Fibroblast of lung (primary cell): ENCODE measurements at regions not wholly inside any gene's neighbourhood (a gene's known extent, or its start where the extent isn't known, plus 50 kb on each side); places are given as distances from the start of the nearest gene placed in this dataset.

Experiments used
- DNase-seq, 2 donors: peaks; one replicate each; pipeline versions ENCODE4 v3.0.0 to v3.0.0-alpha.2; 2010; ENCODE audit warnings: low read depth in 2 of 2
- H2AFZ ChIP-seq: 2 replicates; pipeline ENCODE4 v1.5.1; 2012; ENCODE audit warnings: low read length, control low read depth, inconsistent platforms
- H3K27ac ChIP-seq: 2 replicates; pipeline ENCODE4 v1.5.1; 2011; ENCODE audit warnings: low read length, control low read depth; ENCODE audit not compliant: insufficient read depth
- H3K27me3 ChIP-seq: 2 replicates; pipeline ENCODE4 v1.5.1; 2011; ENCODE audit warnings: mild to moderate bottlenecking, low read length; ENCODE audit not compliant: control insufficient read depth, insufficient read depth
- H3K36me3 ChIP-seq: 2 replicates; pipeline ENCODE4 v1.5.1; 2011; ENCODE audit warnings: low read length; ENCODE audit not compliant: control insufficient read depth, insufficient read depth
- H3K4me1 ChIP-seq: 2 replicates; pipeline ENCODE4 v1.5.1; 2011; ENCODE audit warnings: low read length; ENCODE audit not compliant: control insufficient read depth, insufficient read depth; ENCODE audit errors: extremely low read depth
- H3K4me2 ChIP-seq: 2 replicates; pipeline ENCODE4 v1.5.1; 2011; ENCODE audit warnings: low read length, control low read depth; ENCODE audit not compliant: insufficient read depth; ENCODE audit errors: extremely low read depth
- H3K4me3 ChIP-seq, 4 experiments: fragments of 200-600 bp in 1 of 4; sonication (generic) in 1 of 4; replicated peaks in 1 of 4; 2 replicates each; pipeline ENCODE4 v1.5.1; 2011 to 2016; ENCODE audit warnings: low read length in 4 of 4, low read depth in 3 of 4, mild to moderate bottlenecking in 3 of 4, control low read depth in 2 of 4, inconsistent platforms in 1 of 4, mixed read lengths in 1 of 4; ENCODE audit not compliant: insufficient read depth in 1 of 4; ENCODE audit errors: control extremely low read depth in 1 of 4
- H3K79me2 ChIP-seq: 2 replicates; pipeline ENCODE4 v1.5.1; 2012; ENCODE audit warnings: mild to moderate bottlenecking, low read length, inconsistent platforms; ENCODE audit not compliant: control insufficient read depth, insufficient read depth
- H3K9ac ChIP-seq: 2 replicates; pipeline ENCODE4 v1.5.1; 2011; ENCODE audit warnings: mild to moderate bottlenecking, low read length, control low read depth; ENCODE audit not compliant: insufficient read depth
- H3K9me3 ChIP-seq: 2 replicates; pipeline ENCODE4 v1.5.1; 2012; ENCODE audit warnings: low read depth, low read length; ENCODE audit not compliant: control insufficient read depth, insufficient read depth
- H4K20me1 ChIP-seq: 2 replicates; pipeline ENCODE4 v1.5.1; 2011; ENCODE audit warnings: low read length; ENCODE audit not compliant: control insufficient read depth, insufficient read depth; ENCODE audit errors: extremely low read depth
- CTCF ChIP-seq, 2 donors: IDR thresholded peaks in 1 of 2; conservative IDR thresholded peaks in 1 of 2; 1 replicate in 1 of 2; 2 replicates in 1 of 2; pipeline ENCODE4 v1.5.1; 2011 to 2012; ENCODE audit warnings: low read length in 2 of 2, control low read depth in 1 of 2, inconsistent platforms in 1 of 2, low read depth in 1 of 2, mild to moderate bottlenecking in 1 of 2
- EZH2 ChIP-seq: IDR thresholded peaks from 2 replicates; pipeline ENCODE4 v1.5.1; 2012; ENCODE audit warnings: low read length, control low read depth, mild to moderate bottlenecking; ENCODE audit errors: missing control alignments

- Histone ChIP-seq H3K9me3 (no peaks in the 10 kb centered on the region), H3K27me3 (peaks cover 14% of the 10 kb centered on the region), H3K9ac (no peak overlapping the region), H3K4me1 (no peaks in the 10 kb centered on the region), H3K4me3 (no peak overlapping the region), H3K4me2 (no peak overlapping the region), H3K79me2 (no peaks in the 10 kb centered on the region), H3K36me3 (no peaks in the 10 kb centered on the region), H2AFZ (no peak overlapping the region), H3K27ac (no peak overlapping the region), H4K20me1 (no peaks in the 10 kb centered on the region)
- no peak for DNase-seq
- TF ChIP-seq CTCF (conservative IDR thresholded peaks at IDR 0.05 in 1 of 2, IDR thresholded peaks at IDR 0.05 in 1 of 2; ENCODE audit: low read depth in 1 of 2, low read length in 2 of 2) (no peak), EZH2 (no peak)
Measured at GRCh38 chr11:64428693-64429092, 69.7 kb downstream of the RPS6KA4 start.

GRCh38 chr11:64429970-64430369, 71.0 kb downstream of the RPS6KA4 start:
- no peak for TF ChIP-seq CTCF (conservative IDR thresholded peaks at IDR 0.05 in 1 of 2, IDR thresholded peaks at IDR 0.05 in 1 of 2; ENCODE audit: low read depth in 1 of 2, low read length in 2 of 2)
- no peak for TF ChIP-seq EZH2
- Histone ChIP-seq H3K27ac (no peak overlapping the region), H3K79me2 (no peaks in the 10 kb centered on the region), H3K36me3 (no peaks in the 10 kb centered on the region), H4K20me1 (no peaks in the 10 kb centered on the region), H3K4me1 (no peaks in the 10 kb centered on the region), H3K9ac (no peak overlapping the region), H2AFZ (no peak overlapping the region), H3K27me3 (peaks cover 14% of the 10 kb centered on the region), H3K4me3 (no peak overlapping the region), H3K9me3 (no peaks in the 10 kb centered on the region), H3K4me2 (no peak overlapping the region)
- DNase-seq = no peak

GRCh38 chr11:64430645-64431044, 71.7 kb downstream of the RPS6KA4 start:
- H3K27me3 ChIP-seq = peaks cover 14% of the 10 kb centered on the region
- no peak overlapping the region for H3K9ac ChIP-seq
- H3K27ac ChIP-seq = no peak overlapping the region
- H4K20me1 ChIP-seq = no peaks in the 10 kb centered on the region
- no peak overlapping the region for H2AFZ ChIP-seq
- H3K4me1 ChIP-seq = no peaks in the 10 kb centered on the region
- DNase-seq = no peak
- H3K36me3 ChIP-seq = no peaks in the 10 kb centered on the region
- TF ChIP-seq EZH2 (no peak), CTCF (conservative IDR thresholded peaks at IDR 0.05 in 1 of 2, IDR thresholded peaks at IDR 0.05 in 1 of 2; ENCODE audit: low read depth in 1 of 2, low read length in 2 of 2) (no peak)
- H3K9me3 ChIP-seq = no peaks in the 10 kb centered on the region
- H3K4me3 ChIP-seq = no peak overlapping the region
- H3K79me2 ChIP-seq = no peaks in the 10 kb centered on the region
- no peak overlapping the region for H3K4me2 ChIP-seq
